ENCODE measurements at regions not wholly inside any gene's neighbourhood (a gene's known extent, or its start where the extent isn't known, plus 50 kb on each side); places are given as distances from the start of the nearest gene placed in this dataset.

DNA sequence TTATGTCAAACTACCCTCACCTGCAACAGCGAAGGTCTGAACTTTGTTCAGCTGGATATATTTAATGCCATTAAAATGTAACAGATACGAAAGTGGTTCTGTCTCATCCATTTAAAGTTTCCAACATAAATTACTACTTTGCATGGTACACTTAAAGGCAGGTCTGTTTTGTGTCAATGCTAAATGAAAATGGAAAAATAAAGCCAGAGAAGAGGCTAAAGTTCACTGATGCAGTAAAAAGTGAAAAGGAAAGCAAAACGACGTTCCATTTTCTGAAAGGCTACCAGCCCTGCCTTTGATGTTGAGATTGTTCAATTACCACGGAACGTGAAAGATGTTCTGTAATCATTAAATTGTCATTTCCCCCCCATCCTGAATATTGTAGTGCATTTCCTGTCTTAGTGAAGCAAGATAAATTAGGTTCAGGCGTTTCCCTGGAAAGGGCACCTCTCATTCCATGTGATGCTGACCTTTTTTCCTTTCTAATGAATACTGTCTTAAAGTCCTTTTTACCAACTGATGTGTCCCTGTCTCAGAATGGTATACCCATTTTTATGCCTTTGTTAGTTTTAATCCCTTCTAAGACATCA is 334.7 kb upstream of the JAG1 start:
- Histone ChIP-seq H3K4me2 (no peak overlapping the region), H3K27me3 (ENCODE audit: insufficient read depth) (no peaks in the 10 kb centered on the region), H3K36me3 (ENCODE audit: insufficient read depth) (no peaks in the 10 kb centered on the region), H3K79me2 (replicated peaks; ENCODE audit: insufficient read depth) (no peaks in the 10 kb centered on the region), H3K9me2 (ENCODE audit: insufficient read depth) (peaks cover 2% of the 10 kb centered on the region; the same call in 1 of the 2 replicates), H3F3A (replicated peaks; ENCODE audit: low read depth) (no peaks in the 10 kb centered on the region), H3K4me1 (ENCODE audit: insufficient read depth) (no peaks in the 10 kb centered on the region), H4K20me1 (replicated peaks; ENCODE audit: insufficient read depth) (no peaks in the 10 kb centered on the region), H3K27ac (ENCODE audit: low read depth) (no peak overlapping the region), H3K4me3 (no peak overlapping the region), H2AFZ (no peak overlapping the region)
- ATAC-seq (no peak), DNase-seq (ENCODE audit: low spot score) (no peak)
- H3K36me3 Mint-ChIP-seq (ENCODE audit: low read depth): 0 out of 3 replicates have a peak, but pooled peaks cover 4% of the 10 kb centered on the region
- no peaks in the 10 kb centered on the region for H3K27me3 Mint-ChIP-seq (ENCODE audit: insufficient read depth, low read depth, poor library complexity)
- H3K4me3 Mint-ChIP-seq: no peak overlapping the region
- H3K9me3 Mint-ChIP-seq: 0 out of 3 replicates have a peak, but pooled peaks cover 12% of the 10 kb centered on the region
- 0 out of 3 replicates have a peak, but pooled peaks cover 3% of the 10 kb centered on the region for H3K4me1 Mint-ChIP-seq
- TF ChIP-seq EZH2phosphoT487 (IDR thresholded peaks at IDR 0.05; ENCODE audit: unreplicated experiment): no peak
- no peak for TF ChIP-seq ZNF114 (CRISPR knock-in tag; IDR thresholded peaks at IDR 0.05)
- no peak for TF ChIP-seq REST (IDR thresholded peaks at IDR 0.05; ENCODE audit: unreplicated experiment)
- no peak for TF ChIP-seq STAT1 (IDR thresholded peaks at IDR 0.05; ENCODE audit: unreplicated experiment)
- no peak for TF ChIP-seq ZNF331 (CRISPR knock-in tag; IDR thresholded peaks at IDR 0.05; ENCODE audit: low read depth)
- no peak for TF ChIP-seq ZNF462 (CRISPR knock-in tag; IDR thresholded peaks at IDR 0.05)
- TF ChIP-seq CREB1 (CRISPR knock-in tag; IDR thresholded peaks at IDR 0.05; ENCODE audit: low read depth): no peak
- TF ChIP-seq JUNB (IDR thresholded peaks at IDR 0.05; ENCODE audit: unreplicated experiment): no peak
- no peak for TF ChIP-seq POLR2AphosphoS5 (IDR thresholded peaks at IDR 0.05; ENCODE audit: low read depth)
- TF ChIP-seq EZH2 (IDR thresholded peaks at IDR 0.05; ENCODE audit: low read depth, unreplicated experiment): no peak
- TF ChIP-seq, protein P1, sequence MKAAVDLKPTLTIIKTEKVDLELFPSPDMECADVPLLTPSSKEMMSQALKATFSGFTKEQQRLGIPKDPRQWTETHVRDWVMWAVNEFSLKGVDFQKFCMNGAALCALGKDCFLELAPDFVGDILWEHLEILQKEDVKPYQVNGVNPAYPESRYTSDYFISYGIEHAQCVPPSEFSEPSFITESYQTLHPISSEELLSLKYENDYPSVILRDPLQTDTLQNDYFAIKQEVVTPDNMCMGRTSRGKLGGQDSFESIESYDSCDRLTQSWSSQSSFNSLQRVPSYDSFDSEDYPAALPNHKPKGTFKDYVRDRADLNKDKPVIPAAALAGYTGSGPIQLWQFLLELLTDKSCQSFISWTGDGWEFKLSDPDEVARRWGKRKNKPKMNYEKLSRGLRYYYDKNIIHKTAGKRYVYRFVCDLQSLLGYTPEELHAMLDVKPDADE (IDR thresholded peaks at IDR 0.05): no peak
- TF ChIP-seq NANOG (IDR thresholded peaks at IDR 0.05; ENCODE audit: borderline replicate concordance): no peak
- TF ChIP-seq, protein P2, sequence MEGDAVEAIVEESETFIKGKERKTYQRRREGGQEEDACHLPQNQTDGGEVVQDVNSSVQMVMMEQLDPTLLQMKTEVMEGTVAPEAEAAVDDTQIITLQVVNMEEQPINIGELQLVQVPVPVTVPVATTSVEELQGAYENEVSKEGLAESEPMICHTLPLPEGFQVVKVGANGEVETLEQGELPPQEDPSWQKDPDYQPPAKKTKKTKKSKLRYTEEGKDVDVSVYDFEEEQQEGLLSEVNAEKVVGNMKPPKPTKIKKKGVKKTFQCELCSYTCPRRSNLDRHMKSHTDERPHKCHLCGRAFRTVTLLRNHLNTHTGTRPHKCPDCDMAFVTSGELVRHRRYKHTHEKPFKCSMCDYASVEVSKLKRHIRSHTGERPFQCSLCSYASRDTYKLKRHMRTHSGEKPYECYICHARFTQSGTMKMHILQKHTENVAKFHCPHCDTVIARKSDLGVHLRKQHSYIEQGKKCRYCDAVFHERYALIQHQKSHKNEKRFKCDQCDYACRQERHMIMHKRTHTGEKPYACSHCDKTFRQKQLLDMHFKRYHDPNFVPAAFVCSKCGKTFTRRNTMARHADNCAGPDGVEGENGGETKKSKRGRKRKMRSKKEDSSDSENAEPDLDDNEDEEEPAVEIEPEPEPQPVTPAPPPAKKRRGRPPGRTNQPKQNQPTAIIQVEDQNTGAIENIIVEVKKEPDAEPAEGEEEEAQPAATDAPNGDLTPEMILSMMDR (conservative IDR thresholded peaks at IDR 0.05; ENCODE audit: low read depth in 2 of 2): no peak
- H3K27ac Mint-ChIP-seq: no peak overlapping the region

Measured in GM23338 (cell line).